NCI-H187 treated with DMSO at 0.1 percent for 48 hours (cell line): ENCODE measurements at regions not wholly inside any gene's neighbourhood (a gene's known extent, or its start where the extent isn't known, plus 50 kb on each side); places are given as distances from the start of the nearest gene placed in this dataset.
"Not testable (repeated sequence)": the region's sequence is repeated elsewhere in the genome, so short reads cannot be mapped to it uniquely, and the experiment has no call there.

Experiments
- DNase-seq: peaks from one replicate; lab custom pipeline; 2025; lab: John Stamatoyannopoulos, UW

DNA sequence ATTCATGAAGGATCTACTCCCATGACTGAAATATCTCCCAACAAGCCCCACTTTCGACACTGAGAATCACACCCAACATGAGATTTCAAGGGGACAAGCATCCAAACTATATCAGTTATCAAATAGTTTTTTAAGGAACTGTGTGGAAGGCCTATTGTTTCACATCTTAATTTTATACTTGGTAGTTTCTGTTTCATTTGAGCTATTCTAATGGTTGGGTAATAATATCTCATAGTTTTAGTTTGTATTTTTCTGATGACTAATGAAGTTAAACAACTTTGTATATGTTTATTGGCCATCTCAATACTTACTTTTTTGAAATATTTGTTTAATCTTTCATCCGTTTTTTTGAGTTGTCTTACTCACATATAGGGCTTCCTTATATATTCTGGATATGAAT, 135.0 kb downstream of the SCG2 start:
- no peak for DNase-seq

GRCh38 chr2:223469270-223470046, 132.7 kb downstream of the SCG2 start:
- no peak for DNase-seq

GRCh38 chr2:223470602-223471001, 131.6 kb downstream of the SCG2 start:
- DNase-seq = no peak

DNA sequence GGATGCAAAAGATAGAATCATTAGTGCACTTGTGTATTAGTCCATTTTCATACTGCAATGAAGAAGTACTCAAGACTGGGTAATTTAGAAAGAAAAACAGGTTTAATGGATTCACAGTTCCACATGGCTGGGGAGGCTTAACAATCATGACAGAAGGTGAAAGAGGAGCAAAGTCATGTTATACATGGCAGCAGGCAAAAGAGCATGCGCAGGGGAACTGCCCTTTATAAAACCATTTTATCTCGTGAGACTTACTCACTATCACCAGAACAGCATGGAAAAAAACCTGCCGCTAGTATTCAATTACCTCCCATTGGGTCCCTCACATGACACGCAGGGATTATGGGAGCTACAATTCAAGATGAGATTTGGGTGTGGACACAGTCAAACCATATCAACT, 129.4 kb downstream of the SCG2 start:
- no peak for DNase-seq

DNA sequence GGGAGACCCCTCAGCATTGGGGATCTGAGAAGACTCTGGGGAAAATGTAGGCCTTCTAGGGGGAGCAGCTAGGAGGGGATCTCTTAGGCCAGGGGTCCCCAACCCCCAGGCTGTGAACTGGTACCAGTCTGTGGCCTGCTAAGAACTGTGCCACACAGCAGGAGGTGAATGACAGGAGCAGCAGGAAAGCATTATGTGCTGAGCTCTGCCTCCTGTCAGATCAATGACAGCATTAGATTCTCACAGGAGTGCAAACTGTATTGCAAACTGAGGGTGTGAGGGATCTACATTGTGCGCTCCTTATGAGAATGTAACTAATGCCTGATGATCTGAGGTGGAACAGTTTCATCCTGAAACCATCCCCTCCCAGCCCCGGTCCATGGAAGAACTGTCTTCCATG, 127.3 kb downstream of the SCG2 start:
- no peak for DNase-seq

- DNase-seq = no peak
Measured at GRCh38 chr2:223475901-223476300, 126.3 kb downstream of the SCG2 start.

DNA sequence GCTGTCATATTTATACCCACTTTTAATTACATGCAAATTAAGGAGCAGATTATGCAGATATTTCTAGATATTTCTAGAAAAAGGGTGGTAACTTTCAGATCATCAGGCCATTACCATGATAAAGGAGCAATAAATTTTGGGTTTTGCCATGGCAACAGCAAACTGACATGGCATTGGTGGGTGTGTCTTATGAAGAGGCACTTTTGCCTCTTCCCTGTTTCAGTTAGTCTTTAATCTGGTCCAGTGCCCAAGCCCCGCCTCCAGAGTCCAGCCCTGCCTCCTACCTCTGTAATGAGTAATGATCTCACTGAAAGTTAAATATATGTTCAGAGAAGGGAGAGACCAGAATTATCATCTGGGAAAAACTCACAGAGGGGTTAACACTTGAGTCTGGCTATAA, 124.8 kb downstream of the SCG2 start:
- DNase-seq = no peak

DNA sequence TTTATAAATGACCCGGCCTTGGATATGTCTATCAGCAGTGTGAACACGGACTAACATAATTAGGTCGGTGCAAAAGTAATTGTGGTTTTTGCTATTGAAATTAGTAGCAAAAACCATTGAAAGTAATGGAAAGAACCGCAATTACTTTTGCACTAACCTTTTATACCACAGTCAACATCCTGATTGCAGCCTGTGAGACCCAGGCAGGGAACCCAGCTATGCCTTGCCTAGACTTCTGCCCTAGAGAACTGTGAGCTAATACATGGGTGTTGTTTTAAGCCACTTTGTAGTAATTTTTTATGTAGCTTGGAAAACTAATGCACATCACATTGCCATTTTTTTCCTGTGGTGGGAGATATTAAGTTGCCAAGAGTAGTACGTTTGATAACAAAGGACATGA, 120.7 kb downstream of the SCG2 start:
- no peak for DNase-seq

DNA sequence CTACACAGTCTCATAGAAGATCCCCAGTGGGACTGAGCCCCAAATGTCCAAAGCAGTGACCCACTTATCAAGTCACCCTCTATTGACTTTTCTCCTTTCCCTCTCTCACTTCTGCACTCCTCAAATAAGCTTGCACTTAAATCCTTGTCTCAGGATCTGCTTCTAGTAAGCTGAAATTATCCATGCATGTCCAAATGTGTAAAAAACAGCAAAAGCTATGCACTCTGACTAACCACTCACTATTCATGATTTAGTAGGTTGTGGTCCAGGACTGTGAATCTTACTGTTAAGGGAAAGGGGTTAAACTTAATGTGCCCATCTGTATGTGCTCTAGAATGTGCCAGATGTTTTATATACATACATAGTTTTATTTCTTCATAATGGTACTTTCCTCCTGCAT, 115.4 kb downstream of the SCG2 start:
- DNase-seq = no peak

DNA sequence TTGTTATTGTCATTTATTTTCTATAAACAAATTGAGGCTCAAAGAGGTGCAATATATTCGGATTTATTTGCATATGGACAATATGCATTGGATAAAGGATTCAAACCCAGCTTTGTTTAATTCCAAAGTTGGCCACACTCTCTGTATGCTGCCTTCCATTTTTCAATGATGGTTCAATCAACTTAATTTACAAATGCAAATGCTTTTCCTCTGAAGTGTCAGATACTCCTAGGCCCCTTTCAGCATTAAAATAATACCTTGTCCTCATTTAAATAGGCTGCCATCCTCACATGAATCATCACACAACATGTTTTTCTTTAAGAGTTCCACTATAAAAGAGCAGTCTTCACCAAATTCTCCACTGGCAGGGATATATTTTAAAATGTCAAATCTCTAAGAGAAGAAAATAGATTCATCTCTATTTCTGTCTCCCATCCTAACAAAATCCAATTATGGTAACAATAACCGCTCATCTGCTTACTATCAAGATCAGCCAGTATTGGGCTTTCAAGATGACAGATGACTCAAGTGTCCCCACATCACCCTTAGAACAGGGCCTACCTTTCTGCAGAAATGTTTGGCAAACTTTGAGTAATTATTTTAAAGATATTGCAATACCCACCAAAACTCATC, 114.8 kb downstream of the SCG2 start:
- no peak for DNase-seq

DNA sequence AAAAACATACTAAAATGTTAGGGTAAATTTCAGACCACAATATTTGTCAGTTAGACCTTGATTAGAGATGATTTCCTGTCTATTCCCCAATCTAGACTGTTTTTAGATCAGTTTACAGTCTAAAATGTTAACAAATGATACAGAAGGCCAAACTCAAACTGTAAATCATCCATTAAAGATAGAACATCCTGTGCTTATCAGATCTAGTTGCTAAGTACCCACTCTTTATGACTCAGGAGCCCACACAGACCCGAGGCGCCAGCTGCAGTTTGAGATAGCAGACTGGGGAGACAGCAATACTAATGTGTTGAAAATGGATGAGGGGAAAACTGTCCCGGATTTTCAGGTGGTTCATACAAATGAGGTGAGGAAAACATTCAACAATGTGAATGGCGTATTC, 113.3 kb downstream of the SCG2 start:
- DNase-seq = no peak

- no peak for DNase-seq
Measured at GRCh38 chr2:223494496-223494895, 107.7 kb downstream of the SCG2 start.

GRCh38 chr2:223494942-223495341, 107.2 kb downstream of the SCG2 start:
- no peak for DNase-seq

DNA sequence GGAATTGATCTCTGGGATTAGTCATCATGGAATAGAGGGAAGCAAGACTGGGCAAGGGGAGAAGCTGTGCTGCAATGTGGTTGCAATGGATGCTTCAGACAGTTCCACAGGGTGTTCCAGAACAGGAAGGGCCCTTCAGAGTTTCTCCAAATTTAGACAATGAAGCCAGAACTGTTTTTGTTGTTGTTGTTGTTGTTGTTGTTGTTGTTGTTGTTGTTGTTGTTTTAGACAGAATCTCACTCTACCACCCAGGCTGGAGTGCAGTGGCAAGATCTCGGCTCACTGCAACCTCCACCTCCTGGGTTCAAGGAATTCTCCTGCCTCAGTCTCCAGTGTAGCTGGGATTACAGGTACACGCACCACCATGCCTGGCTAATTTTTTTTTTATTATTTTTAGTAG, 105.3 kb downstream of the SCG2 start:
- DNase-seq = not testable (repeated sequence)

DNA sequence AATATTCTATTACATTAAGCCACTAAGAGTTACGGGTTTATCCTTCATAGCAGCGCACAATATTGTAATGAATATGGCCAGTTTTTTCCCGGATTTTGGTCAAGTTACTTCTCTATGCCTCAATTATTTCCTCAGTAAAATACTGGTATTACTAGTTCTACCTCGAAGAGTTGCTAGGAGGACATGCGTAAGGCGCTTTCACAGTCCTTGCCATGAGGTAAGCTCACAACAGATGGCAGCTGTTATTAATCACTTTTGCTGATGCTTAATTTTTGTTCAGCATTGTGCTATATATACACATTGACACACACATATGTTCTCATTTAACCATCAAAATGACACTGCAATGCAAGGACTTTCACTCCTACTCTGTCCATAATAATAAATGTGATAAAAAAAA, 101.5 kb downstream of the SCG2 start:
- no peak for DNase-seq

DNA sequence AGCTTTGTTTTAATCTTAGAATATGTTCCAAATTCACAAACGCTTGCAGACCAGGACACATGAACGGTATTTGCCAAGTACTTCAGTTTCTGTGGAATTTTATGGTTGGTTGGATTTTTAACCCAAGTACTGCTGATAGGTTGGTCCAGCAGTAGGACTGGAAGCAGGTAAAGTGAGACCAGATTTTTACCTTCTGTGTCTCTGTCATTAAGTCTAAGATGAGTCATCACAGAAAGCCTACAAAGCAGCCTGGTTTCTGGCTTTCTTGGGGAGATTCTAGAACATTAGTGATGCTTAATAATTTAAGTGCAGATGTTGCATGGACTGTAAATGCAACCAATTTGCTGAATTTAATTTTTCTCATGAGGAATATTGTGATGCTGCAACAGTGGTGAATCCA, 100.5 kb downstream of the SCG2 start:
- no peak for DNase-seq

GRCh38 chr2:223503746-223504145, 98.4 kb downstream of the SCG2 start:
- DNase-seq = no peak

GRCh38 chr2:223508372-223508771, 93.8 kb downstream of the SCG2 start:
- DNase-seq = no peak

DNA sequence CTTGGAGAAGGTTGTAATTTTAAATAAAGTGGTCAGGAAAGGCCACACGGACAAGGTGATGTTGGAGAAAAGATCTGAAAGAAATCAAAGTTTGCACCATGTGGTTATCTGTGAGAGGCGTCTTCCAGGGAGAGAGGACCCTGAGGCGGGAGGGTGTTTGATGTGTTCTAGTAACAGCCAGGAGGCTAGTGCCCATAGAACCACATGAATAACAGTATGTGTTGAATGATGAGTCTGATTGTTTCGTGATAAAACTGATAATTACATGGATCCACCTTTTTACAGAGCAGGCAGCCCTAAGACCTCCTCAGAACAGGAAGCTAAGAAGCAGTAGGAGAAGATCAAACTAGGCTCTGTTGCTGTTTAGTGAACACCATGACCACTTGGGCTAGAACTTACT, 91.4 kb downstream of the SCG2 start:
- DNase-seq = no peak

DNA sequence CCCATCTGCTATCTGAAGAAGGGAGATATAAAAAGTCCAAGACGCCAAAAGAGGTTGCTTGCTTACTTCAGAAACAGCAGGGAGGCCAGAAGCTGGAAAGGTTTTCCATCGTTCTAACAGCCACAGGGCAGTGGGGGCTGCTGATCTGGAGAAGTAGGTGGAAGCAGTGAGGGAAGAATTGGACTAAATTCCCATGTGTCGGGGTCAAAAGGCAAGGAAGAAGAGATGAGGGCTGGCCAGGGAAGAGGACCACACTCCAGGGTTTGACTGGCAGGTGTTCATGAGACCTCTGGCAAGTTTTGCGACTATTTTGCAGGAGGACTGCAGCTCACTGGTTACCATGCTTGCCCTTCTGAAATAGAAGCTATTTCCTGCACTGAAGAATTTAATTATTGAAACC, 91.0 kb downstream of the SCG2 start:
- DNase-seq = no peak

- DNase-seq = no peak
Measured at GRCh38 chr2:223513771-223514455, 88.2 kb downstream of the SCG2 start.

- no peak for DNase-seq
Measured at GRCh38 chr2:223519471-223519870, 82.7 kb downstream of the SCG2 start.

DNA sequence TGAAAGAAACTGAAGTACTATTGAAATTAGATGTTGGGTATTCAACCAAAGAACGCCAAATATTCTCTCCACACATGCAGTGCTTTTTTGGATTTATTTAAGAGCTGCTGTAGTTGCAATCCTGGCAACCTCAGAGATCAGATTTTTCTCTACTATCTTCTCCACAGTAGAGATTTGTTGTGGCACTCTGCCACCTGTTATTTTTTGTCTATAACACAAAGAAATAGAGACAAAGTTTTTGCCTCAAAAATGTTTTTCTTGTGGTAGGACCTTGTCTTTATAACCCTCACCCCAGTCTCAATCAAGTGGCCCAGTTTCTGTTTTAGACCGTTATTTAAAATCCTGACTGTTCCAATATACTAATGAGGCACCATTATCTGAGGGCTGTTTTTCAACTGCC, 79.4 kb downstream of the SCG2 start:
- DNase-seq = no peak
